WTC11 (cell line): ENCODE measurements at regions not wholly inside any gene's neighbourhood (a gene's known extent, or its start where the extent isn't known, plus 50 kb on each side); places are given as distances from the start of the nearest gene placed in this dataset.

ENCODE experiments used
- ATAC-seq: fragments of 200-7000 bp; cut with Tn5 transposase; 2 replicates; pipeline ENCODE4 v1.10.0; 2021; ENCODE audit warnings: mild to moderate bottlenecking, moderate library complexity
- CTCF ChIA-PET: fragments of 300-600 bp; sonication (Branson Sonifier 250); formaldehyde crosslinking; loops from one replicate; lab custom pipeline; 2021; ENCODE audit warnings: antibody characterized with exemption; lab: Charles Lee
- POLR2A ChIA-PET: fragments of 350-600 bp; sonication (Branson Sonifier 250); formaldehyde crosslinking; loops from one replicate; lab custom pipeline; 2021; ENCODE audit warnings: antibody characterized with exemption; lab: Charles Lee
- DNase-seq: peaks from one replicate; pipeline ENCODE4 v3.0.0; 2021; ENCODE audit warnings: low spot score
- H3K27ac Mint-ChIP-seq: 2 replicates; pipeline ENCODE4 v1.8.0; 2021; ENCODE audit warnings: mixed read lengths
- H3K27me3 Mint-ChIP-seq: 2 replicates; pipeline ENCODE4 v1.8.0; 2021; ENCODE audit warnings: low read depth, mild to moderate bottlenecking, moderate library complexity, mixed read lengths
- H3K36me3 Mint-ChIP-seq: 2 replicates; pipeline ENCODE4 v1.8.0; 2021; ENCODE audit warnings: mixed read lengths
- H3K4me1 Mint-ChIP-seq: 2 replicates; pipeline ENCODE4 v1.8.0; 2022; ENCODE audit warnings: mixed read lengths
- H3K4me3 Mint-ChIP-seq: 2 replicates; pipeline ENCODE4 v1.8.0; 2021; ENCODE audit warnings: mild to moderate bottlenecking, moderate library complexity, mixed read lengths
- H3K9me3 Mint-ChIP-seq: 2 replicates; pipeline ENCODE4 v1.8.0; 2021; ENCODE audit warnings: mixed read lengths
- ARID4B ChIP-seq: sonication (generic); formaldehyde crosslinking; IDR thresholded peaks from 2 replicates; pipeline ENCODE4 v1.8.0; 2023; ENCODE audit warnings: missing genetic modification reagents, mild to moderate bottlenecking, borderline replicate concordance
- ATF1 ChIP-seq: sonication (generic); formaldehyde crosslinking; IDR thresholded peaks from 2 replicates; pipeline ENCODE4 v1.8.1; 2023; ENCODE audit warnings: mild to moderate bottlenecking, moderate library complexity, missing genetic modification reagents
- ATF3 ChIP-seq: sonication (generic); formaldehyde crosslinking; conservative IDR thresholded peaks from 2 replicates; pipeline ENCODE4 v1.8.1; 2022; ENCODE audit warnings: mild to moderate bottlenecking, missing genetic modification reagents
- CBFB ChIP-seq: sonication (generic); formaldehyde crosslinking; IDR thresholded peaks from 2 replicates; pipeline ENCODE4 v1.8.1; 2022; ENCODE audit warnings: mild to moderate bottlenecking, low read depth, missing genetic modification reagents
- CREM ChIP-seq: sonication (generic); formaldehyde crosslinking; IDR thresholded peaks from 2 replicates; pipeline ENCODE4 v1.8.1; 2022; ENCODE audit warnings: mild to moderate bottlenecking, missing genetic modification reagents, moderate library complexity
- EMX1 ChIP-seq: fragments of 250-450 bp; sonication (Bioruptor Pico); IDR thresholded peaks from 2 replicates; pipeline ENCODE4 v1.8.0; 2021; ENCODE audit warnings: mild to moderate bottlenecking
- ETV6 ChIP-seq: sonication (generic); formaldehyde crosslinking; IDR thresholded peaks from 2 replicates; pipeline ENCODE4 v1.8.1; 2022; ENCODE audit warnings: mild to moderate bottlenecking, missing genetic modification reagents
- FOXP1 ChIP-seq: sonication (generic); formaldehyde crosslinking; IDR thresholded peaks from 2 replicates; pipeline ENCODE4 v1.8.0; 2022; ENCODE audit warnings: missing genetic modification reagents, mild to moderate bottlenecking, moderate library complexity, borderline replicate concordance
- GABPB1 ChIP-seq: sonication (generic); formaldehyde crosslinking; IDR thresholded peaks from 2 replicates; pipeline ENCODE4 v1.8.1; 2023; ENCODE audit warnings: mild to moderate bottlenecking, missing genetic modification reagents
- HMGA2 ChIP-seq: fragments of 250-450 bp; sonication (Bioruptor Pico); IDR thresholded peaks from 2 replicates; pipeline ENCODE4 v1.4.0; 2021; ENCODE audit warnings: mild to moderate bottlenecking, moderate library complexity
- IRF2 ChIP-seq: sonication (generic); formaldehyde crosslinking; IDR thresholded peaks from 2 replicates; pipeline ENCODE4 v1.8.0; 2022; ENCODE audit warnings: low read depth, missing genetic modification reagents, borderline replicate concordance
- OVOL2 ChIP-seq: fragments of 250-450 bp; sonication (Bioruptor Pico); IDR thresholded peaks from 2 replicates; pipeline ENCODE4 v1.9.0; 2021; ENCODE audit warnings: mild to moderate bottlenecking, borderline replicate concordance
- SMAD4 ChIP-seq: sonication (generic); formaldehyde crosslinking; IDR thresholded peaks from 2 replicates; pipeline ENCODE4 v1.8.0; 2022; ENCODE audit warnings: mild to moderate bottlenecking, missing genetic modification reagents
- TEAD4 ChIP-seq: sonication (generic); formaldehyde crosslinking; IDR thresholded peaks from 2 replicates; pipeline ENCODE4 v1.8.0; 2022; ENCODE audit warnings: mild to moderate bottlenecking, missing genetic modification reagents
- ZNF121 ChIP-seq: sonication (generic); formaldehyde crosslinking; IDR thresholded peaks from 2 replicates; pipeline ENCODE4 v1.8.0; 2023; ENCODE audit warnings: missing genetic modification reagents
- ZNF263 ChIP-seq: sonication (generic); formaldehyde crosslinking; IDR thresholded peaks from 2 replicates; pipeline ENCODE4 v1.8.1; 2022; ENCODE audit warnings: low read depth, mild to moderate bottlenecking, moderate library complexity, missing genetic modification reagents
- ZSCAN18 ChIP-seq: fragments of 250-450 bp; sonication (Bioruptor Pico); IDR thresholded peaks from 2 replicates; pipeline ENCODE4 v2.1.2; 2022; ENCODE audit warnings: mild to moderate bottlenecking, moderate library complexity
- TF ChIP-seq, protein P1 (sequence below): sonication (generic); formaldehyde crosslinking; IDR thresholded peaks from 2 replicates; pipeline ENCODE4 v1.8.1; 2022; ENCODE audit warnings: mild to moderate bottlenecking, missing genetic modification reagents, moderate library complexity, borderline replicate concordance

GRCh38 chr5:142405814-142406395, 81.1 kb upstream of the SPRY4 start:
- DNase-seq (no peak), ATAC-seq (no peak)
- Mint-ChIP-seq H3K27ac (no peak overlapping the region), H3K36me3 (no peaks in the 10 kb centered on the region), H3K4me3 (no peak overlapping the region), H3K27me3 (no peaks in the 10 kb centered on the region), H3K4me1 (peaks cover 47% of the 10 kb centered on the region), H3K9me3 (no peaks in the 10 kb centered on the region)
- ChIA-PET POLR2A (no interaction called here), CTCF (interaction anchor here (0.8 to 1.1 kb wide), 3 partner anchors 9 to 253 kb away, joined by 3 to 5 read pairs (median 3); no protein-coding TSS in a partner anchor)
- no peak for TF ChIP-seq ATF3
- TF ChIP-seq, protein P1, sequence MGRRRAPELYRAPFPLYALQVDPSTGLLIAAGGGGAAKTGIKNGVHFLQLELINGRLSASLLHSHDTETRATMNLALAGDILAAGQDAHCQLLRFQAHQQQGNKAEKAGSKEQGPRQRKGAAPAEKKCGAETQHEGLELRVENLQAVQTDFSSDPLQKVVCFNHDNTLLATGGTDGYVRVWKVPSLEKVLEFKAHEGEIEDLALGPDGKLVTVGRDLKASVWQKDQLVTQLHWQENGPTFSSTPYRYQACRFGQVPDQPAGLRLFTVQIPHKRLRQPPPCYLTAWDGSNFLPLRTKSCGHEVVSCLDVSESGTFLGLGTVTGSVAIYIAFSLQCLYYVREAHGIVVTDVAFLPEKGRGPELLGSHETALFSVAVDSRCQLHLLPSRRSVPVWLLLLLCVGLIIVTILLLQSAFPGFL = no peak
- no peak for TF ChIP-seq IRF2 (CRISPR knock-in tag)
- TF ChIP-seq ZSCAN18 (CRISPR knock-in tag) = no peak
- TF ChIP-seq ZNF263 (CRISPR knock-in tag) = no peak
- TF ChIP-seq ARID4B (CRISPR knock-in tag) = no peak
- TF ChIP-seq OVOL2 = no peak
- TF ChIP-seq EMX1 = no peak
- TF ChIP-seq CBFB (CRISPR knock-in tag) = no peak
- no peak for TF ChIP-seq GABPB1 (CRISPR knock-in tag)
- no peak for TF ChIP-seq ZNF121 (CRISPR knock-in tag)
- TF ChIP-seq FOXP1 (CRISPR knock-in tag) = no peak
- no peak for TF ChIP-seq ATF1 (CRISPR knock-in tag)
- no peak for TF ChIP-seq CREM (CRISPR knock-in tag)

GRCh38 chr5:142405023-142405422, 80.2 kb upstream of the SPRY4 start:
- Mint-ChIP-seq H3K36me3 (no peaks in the 10 kb centered on the region), H3K27me3 (no peaks in the 10 kb centered on the region), H3K27ac (no peak overlapping the region), H3K9me3 (no peaks in the 10 kb centered on the region), H3K4me3 (no peak overlapping the region), H3K4me1 (peaks cover 54% of the 10 kb centered on the region)
- TF ChIP-seq SMAD4 (CRISPR knock-in tag) (no peak), ZSCAN18 (CRISPR knock-in tag) (no peak), ETV6 (CRISPR knock-in tag) (no peak), HMGA2 (CRISPR knock-in tag) (no peak), TEAD4 (CRISPR knock-in tag) (no peak)
- POLR2A ChIA-PET = no interaction called here
- no peak for DNase-seq
- ATAC-seq = no peak
- CTCF ChIA-PET = interaction anchor here (0.6 to 2.0 kb wide), 3 partner anchors 146 to 252 kb away, joined by 3 to 5 read pairs (median 4); no protein-coding TSS in a partner anchor
